ENCODE measurements at regions not wholly inside any gene's neighbourhood (a gene's known extent, or its start where the extent isn't known, plus 50 kb on each side); places are given as distances from the start of the nearest gene placed in this dataset.

DNA sequence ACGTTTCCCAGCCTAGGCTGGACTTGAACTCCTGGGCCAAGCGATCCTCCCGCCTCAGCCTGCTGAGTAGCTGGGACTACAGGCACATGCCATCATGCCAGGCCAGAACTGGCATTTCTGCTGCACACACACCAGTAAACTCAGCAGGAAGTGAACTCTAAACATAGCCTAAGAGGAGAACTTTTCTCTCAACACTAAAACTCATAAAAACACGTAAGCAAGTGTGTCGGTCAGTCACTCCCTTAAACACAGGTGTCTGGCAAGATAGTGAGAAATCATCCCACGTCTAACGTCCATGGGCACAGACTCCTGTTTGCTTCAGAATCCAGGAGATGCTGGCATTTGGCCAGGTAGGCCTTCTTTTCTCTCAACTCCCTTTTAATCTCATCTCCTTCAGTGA is 104.8 kb downstream of the RPL27A start:
- Histone ChIP-seq H3K27me3 (ENCODE audit: insufficient read depth, poor library complexity, severe bottlenecking) (no peaks in the 10 kb centered on the region), H3K27ac (replicated peaks) (no peak overlapping the region)
- DNase-seq (ENCODE audit: low read depth in 1 of 2, low spot score in 1 of 2), result no peak

DNA sequence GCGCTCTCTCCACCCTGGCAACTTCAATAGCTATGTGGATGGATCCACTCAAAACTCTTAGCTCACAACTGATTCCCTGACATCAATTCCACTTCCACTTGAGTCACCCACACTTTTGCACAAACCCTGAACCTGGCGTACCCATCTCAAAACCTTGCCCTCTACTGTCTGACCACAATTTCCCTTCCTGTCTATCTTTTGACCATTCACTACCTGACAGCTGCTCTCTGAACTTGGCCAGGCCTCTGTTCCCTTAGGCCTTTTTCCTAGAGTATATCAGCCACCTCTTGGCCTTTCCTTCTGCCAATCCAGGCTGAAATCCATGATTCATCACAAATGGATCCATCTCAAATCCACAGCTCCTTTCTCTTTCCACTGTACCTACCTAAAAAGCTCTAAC is 106.0 kb downstream of the RPL27A start:
- H3K27ac ChIP-seq (replicated peaks), result no peak overlapping the region
- DNase-seq (ENCODE audit: low read depth in 1 of 2, low spot score in 1 of 2), result no peak
- TF ChIP-seq GABPA (IDR thresholded peaks at IDR 0.05; ENCODE audit: low read depth) (no peak), SPI1 (IDR thresholded peaks at IDR 0.05; ENCODE audit: borderline replicate concordance, low read depth) (no peak), POLR2AphosphoS5 (IDR thresholded peaks at IDR 0.05; ENCODE audit: low read depth) (no peak)
- TF ChIP-seq, protein P1, sequence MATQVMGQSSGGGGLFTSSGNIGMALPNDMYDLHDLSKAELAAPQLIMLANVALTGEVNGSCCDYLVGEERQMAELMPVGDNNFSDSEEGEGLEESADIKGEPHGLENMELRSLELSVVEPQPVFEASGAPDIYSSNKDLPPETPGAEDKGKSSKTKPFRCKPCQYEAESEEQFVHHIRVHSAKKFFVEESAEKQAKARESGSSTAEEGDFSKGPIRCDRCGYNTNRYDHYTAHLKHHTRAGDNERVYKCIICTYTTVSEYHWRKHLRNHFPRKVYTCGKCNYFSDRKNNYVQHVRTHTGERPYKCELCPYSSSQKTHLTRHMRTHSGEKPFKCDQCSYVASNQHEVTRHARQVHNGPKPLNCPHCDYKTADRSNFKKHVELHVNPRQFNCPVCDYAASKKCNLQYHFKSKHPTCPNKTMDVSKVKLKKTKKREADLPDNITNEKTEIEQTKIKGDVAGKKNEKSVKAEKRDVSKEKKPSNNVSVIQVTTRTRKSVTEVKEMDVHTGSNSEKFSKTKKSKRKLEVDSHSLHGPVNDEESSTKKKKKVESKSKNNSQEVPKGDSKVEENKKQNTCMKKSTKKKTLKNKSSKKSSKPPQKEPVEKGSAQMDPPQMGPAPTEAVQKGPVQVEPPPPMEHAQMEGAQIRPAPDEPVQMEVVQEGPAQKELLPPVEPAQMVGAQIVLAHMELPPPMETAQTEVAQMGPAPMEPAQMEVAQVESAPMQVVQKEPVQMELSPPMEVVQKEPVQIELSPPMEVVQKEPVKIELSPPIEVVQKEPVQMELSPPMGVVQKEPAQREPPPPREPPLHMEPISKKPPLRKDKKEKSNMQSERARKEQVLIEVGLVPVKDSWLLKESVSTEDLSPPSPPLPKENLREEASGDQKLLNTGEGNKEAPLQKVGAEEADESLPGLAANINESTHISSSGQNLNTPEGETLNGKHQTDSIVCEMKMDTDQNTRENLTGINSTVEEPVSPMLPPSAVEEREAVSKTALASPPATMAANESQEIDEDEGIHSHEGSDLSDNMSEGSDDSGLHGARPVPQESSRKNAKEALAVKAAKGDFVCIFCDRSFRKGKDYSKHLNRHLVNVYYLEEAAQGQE (IDR thresholded peaks at IDR 0.05; ENCODE audit: insufficient replicate concordance, low read depth), result no peak
- TF ChIP-seq, protein P2, sequence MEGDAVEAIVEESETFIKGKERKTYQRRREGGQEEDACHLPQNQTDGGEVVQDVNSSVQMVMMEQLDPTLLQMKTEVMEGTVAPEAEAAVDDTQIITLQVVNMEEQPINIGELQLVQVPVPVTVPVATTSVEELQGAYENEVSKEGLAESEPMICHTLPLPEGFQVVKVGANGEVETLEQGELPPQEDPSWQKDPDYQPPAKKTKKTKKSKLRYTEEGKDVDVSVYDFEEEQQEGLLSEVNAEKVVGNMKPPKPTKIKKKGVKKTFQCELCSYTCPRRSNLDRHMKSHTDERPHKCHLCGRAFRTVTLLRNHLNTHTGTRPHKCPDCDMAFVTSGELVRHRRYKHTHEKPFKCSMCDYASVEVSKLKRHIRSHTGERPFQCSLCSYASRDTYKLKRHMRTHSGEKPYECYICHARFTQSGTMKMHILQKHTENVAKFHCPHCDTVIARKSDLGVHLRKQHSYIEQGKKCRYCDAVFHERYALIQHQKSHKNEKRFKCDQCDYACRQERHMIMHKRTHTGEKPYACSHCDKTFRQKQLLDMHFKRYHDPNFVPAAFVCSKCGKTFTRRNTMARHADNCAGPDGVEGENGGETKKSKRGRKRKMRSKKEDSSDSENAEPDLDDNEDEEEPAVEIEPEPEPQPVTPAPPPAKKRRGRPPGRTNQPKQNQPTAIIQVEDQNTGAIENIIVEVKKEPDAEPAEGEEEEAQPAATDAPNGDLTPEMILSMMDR (IDR thresholded peaks at IDR 0.05; ENCODE audit: insufficient read depth, low read length), result no peak
- no peak overlapping the region for H3K4me3 ChIP-seq (replicated peaks; ENCODE audit: insufficient read depth, low read length)
- no peaks in the 10 kb centered on the region for H3K27me3 ChIP-seq (ENCODE audit: insufficient read depth, poor library complexity, severe bottlenecking)

More for the DNA sequence above, 104.8 kb downstream of the RPL27A start:
- TF ChIP-seq SPI1 (IDR thresholded peaks at IDR 0.05; ENCODE audit: borderline replicate concordance, low read depth) (no peak), GABPA (IDR thresholded peaks at IDR 0.05; ENCODE audit: low read depth) (no peak), POLR2AphosphoS5 (IDR thresholded peaks at IDR 0.05; ENCODE audit: low read depth) (no peak)
- TF ChIP-seq, protein P1 (IDR thresholded peaks at IDR 0.05; ENCODE audit: insufficient replicate concordance, low read depth), result no peak
- TF ChIP-seq, protein P2 (IDR thresholded peaks at IDR 0.05; ENCODE audit: insufficient read depth, low read length), result no peak
- H3K4me3 ChIP-seq (replicated peaks; ENCODE audit: insufficient read depth, low read length), result no peak overlapping the region

DNA sequence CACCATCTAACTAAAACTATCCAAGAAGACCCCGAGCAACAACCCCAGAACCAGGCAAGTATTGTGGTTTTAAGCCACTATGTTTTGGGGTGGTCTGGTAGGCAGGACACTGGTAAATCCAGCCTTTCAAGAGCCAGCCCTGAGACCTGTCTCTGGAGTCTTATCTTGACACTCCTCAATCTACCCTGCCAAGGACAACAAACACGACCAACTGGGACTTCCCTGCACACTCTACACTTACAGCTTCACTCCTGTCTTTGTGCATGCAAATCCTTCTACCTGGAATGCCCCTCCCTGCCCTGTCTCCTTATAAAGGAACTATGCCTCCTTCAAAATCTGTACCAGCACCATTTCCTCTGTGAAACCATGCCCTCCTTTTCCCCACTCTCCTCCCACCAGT is 107.3 kb downstream of the RPL27A start:
- DNase-seq (ENCODE audit: low read depth in 1 of 2, low spot score in 1 of 2), result no peak
- TF ChIP-seq, protein P1 (IDR thresholded peaks at IDR 0.05; ENCODE audit: insufficient replicate concordance, low read depth), result no peak
- TF ChIP-seq POLR2AphosphoS5 (IDR thresholded peaks at IDR 0.05; ENCODE audit: low read depth), result no peak
- Histone ChIP-seq H3K27ac (replicated peaks) (no peak overlapping the region), H3K4me3 (replicated peaks; ENCODE audit: insufficient read depth, low read length) (no peak overlapping the region), H3K27me3 (ENCODE audit: insufficient read depth, poor library complexity, severe bottlenecking) (no peaks in the 10 kb centered on the region)

DNA sequence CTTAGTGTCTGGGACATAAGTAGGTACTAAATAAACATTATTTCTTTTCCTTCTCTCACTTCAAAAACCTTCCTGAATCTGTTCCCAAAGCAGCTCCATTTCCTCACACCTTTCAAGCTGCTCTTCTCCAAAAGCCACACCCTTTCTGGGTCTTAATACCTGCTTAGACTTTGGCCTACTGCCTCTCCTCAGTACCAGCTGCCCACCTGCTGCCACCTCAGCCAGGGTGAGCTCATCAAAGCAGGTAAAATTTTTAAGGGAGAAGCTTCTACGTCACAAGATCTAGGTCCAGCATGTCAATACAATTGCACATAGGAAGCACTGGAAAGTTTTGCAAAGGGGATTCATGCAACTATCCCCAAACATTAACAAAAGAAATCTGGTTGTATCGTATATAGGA is 108.4 kb downstream of the RPL27A start:
- H3K27ac ChIP-seq (replicated peaks), result no peak overlapping the region
- DNase-seq (ENCODE audit: low read depth in 1 of 2, low spot score in 1 of 2), result no peak
- TF ChIP-seq POLR2AphosphoS5 (IDR thresholded peaks at IDR 0.05; ENCODE audit: low read depth) (no peak), SPI1 (IDR thresholded peaks at IDR 0.05; ENCODE audit: borderline replicate concordance, low read depth) (no peak), GABPA (IDR thresholded peaks at IDR 0.05; ENCODE audit: low read depth) (no peak)
- TF ChIP-seq, protein P2 (IDR thresholded peaks at IDR 0.05; ENCODE audit: insufficient read depth, low read length), result no peak
- TF ChIP-seq, protein P1 (IDR thresholded peaks at IDR 0.05; ENCODE audit: insufficient replicate concordance, low read depth), result no peak
- no peaks in the 10 kb centered on the region for H3K27me3 ChIP-seq (ENCODE audit: insufficient read depth, poor library complexity, severe bottlenecking)
- no peak overlapping the region for H3K4me3 ChIP-seq (replicated peaks; ENCODE audit: insufficient read depth, low read length)

All from HL-60 (cell line).